Amniotic epithelial cell (primary cell): ENCODE measurements at regions not wholly inside any gene's neighbourhood (a gene's known extent, or its start where the extent isn't known, plus 50 kb on each side); places are given as distances from the start of the nearest gene placed in this dataset.
"Not testable (repeated sequence)": the region's sequence is repeated elsewhere in the genome, so short reads cannot be mapped to it uniquely, and the experiment has no call there.

Experiments
- DNase-seq: peaks from one replicate; pipeline ENCODE4 v3.0.0-alpha.2; 2010; ENCODE audit warnings: low read depth

DNA sequence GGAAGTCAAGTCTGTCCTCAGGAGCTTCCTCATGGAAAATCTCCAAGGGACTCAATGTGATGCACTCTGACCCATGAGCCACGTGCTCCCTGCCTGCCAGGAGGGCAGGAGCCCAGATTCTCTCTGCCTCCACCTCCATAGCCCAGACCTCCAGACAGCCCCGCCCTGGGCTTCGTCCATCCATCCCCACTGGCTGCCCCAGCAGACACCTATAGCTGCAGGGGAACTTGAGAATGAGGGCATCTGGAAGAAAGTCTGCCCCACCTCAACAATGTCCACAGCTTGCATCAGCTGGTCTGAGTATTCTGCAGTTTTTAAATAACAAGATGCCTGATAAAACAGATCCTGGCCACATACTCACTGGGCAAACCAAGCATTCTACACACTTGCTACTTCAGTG lies 418.8 kb upstream of the SMIM21 start:
- no peak for DNase-seq

DNA sequence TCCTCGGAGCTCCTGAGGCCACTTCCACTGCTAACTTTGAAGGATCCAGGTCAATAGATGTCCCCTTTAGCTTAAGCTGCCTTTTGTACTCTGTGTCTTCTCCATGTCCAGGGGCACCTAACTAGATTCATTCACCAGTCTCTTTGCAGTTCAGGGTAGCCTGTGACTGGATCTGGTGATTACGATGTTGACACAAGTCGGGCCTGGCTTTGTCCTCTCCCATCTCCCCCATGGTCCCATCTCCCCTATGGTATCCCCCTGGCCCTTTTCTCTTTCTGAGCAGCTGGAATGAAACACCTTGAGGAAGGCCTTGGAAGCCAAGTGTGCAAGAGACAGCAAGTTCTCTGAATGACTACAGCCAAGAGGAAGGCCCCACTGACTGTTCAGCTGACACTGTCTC lies 417.9 kb upstream of the SMIM21 start:
- no peak for DNase-seq

- DNase-seq = no peak
Measured at GRCh38 chr18:75844146-75844545, 416.6 kb upstream of the SMIM21 start.

DNA sequence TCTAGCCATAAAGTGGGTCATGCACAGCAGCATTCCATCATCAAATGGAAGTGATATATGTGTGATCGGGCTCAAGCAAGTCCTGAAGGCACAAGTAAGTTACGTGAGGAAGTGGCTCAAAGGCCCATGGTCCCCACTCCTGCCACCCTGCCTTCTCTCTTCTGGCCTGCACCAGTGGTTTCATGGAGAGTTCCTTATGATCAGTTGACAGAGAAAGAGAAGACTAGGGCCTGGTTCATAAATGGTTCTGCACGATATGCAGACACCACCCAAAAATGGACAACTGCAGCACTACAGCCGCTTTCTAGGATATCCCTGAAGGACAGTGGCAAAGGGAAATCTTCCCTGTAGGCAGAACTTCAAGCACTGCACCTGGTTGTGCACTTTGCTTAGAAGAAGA lies 412.6 kb upstream of the SMIM21 start:
- DNase-seq = no peak

DNA sequence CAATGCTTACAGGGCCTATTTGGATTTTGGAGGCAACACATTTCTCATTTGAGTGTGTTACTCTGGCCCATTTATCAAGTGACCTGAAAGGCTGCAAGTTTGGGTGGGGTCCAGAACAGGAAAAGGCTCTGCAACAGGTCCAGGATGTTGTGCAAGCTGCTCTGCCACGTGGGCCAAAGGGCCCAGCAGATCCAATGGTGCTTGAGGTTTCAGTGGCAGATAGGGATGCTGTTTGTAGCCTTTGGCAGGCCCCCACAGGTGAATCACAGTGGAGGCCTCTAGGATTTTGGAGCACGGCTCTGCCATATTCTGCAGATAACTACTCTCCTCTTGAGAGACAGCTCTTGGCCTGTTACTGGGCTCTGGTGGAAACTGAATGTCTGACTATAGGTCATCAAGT lies 412.2 kb upstream of the SMIM21 start:
- DNase-seq = not testable (repeated sequence)

DNA sequence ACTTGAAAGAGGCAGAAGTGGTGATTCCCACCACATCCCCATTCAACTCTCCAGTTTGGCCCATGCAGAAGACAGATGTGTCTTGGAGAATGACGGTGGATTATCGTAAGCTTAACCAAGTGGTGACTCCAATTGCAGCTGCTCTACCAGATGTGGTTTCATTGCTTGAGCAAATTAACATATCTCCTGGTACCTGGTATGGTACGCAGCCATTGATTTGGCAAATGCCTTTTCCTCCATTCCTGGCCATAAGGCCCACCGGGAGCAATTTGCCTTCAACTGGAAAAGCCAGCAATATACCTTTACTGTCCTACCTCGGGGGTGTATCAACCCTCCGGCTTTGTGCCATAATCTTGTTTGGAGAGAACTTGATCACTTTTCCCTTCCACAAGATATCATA lies 411.5 kb upstream of the SMIM21 start:
- DNase-seq = no peak

DNA sequence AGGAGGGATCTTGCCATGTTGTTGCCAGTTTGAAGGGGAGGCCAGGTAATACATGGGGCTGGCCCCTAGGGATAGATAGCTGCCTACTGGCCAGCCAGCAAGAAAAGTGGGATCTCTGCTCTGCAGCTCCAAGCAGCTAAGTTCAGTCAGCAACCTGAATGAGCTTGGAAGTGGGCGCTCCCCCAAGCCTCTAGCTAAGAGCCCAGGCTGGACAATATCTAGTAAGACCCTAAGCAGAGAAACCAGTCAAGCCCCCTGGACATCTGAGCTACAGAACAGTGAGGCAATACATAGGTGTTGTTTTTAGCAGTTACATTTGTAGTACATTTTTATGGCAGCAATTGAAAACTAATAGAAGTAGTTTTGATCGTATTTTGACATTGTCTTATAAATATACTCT lies 409.8 kb upstream of the SMIM21 start:
- no peak for DNase-seq

GRCh38 chr18:75836516-75836915 lies 409.0 kb upstream of the SMIM21 start:
- DNase-seq = no peak

DNA sequence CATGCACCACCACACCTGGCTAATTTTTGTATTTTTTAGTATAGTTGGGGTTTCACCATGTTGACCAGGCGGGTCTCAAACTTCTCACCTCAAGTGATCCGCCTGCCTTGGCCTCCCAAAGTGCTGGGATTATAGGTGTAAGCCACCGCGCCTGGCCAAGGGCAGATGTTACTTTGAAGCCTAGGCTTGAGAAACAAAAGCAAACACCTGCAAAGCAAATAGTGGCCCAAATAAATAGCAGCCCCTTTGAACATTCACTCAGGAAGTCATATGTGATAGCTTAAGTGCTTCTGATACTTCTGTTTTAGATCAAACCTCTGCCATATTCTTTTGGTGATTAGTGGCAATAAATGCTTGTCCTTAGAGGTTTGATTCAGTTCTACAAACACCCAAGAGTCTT lies 404.5 kb upstream of the SMIM21 start:
- DNase-seq = no peak

DNA sequence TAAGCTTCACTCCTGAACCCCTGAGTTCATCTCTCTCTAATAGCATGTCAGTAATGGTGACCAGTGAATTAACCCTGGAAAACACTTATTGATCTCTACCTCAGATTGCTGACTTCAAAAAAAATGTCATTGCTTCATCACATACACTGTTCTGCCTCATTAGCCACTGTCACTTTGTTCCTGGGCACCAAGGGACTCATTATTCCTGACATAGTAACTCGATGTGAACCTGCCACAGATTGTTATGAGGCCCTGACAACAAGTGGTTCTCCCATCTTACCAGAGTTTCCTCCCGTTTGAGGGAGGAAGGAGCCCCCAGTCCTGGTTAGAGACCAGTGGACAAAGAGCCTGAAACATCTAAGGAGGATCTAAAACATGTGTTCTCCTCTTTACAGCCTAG lies 403.3 kb upstream of the SMIM21 start:
- DNase-seq = no peak

GRCh38 chr18:75829091-75829490 lies 401.6 kb upstream of the SMIM21 start:
- no peak for DNase-seq

DNA sequence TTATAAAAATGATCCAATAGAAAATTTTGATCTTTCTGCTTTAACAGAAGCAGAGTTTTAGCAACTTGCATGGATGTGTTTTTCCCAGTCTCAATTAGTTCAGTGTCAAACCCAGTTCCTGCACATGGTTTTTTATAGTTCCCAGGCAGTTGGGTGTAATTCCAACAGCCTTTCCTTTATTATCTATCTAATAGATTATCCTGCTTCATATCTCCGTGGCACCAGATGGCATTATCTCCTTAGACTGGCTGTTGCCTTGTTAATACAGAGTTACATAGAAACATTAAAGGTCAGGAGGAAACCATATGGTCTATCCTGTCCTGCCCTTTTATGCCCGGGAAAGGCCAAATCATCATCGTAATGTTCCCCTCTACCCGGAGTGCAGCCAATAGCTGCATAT lies 400.9 kb upstream of the SMIM21 start:
- no peak for DNase-seq

DNA sequence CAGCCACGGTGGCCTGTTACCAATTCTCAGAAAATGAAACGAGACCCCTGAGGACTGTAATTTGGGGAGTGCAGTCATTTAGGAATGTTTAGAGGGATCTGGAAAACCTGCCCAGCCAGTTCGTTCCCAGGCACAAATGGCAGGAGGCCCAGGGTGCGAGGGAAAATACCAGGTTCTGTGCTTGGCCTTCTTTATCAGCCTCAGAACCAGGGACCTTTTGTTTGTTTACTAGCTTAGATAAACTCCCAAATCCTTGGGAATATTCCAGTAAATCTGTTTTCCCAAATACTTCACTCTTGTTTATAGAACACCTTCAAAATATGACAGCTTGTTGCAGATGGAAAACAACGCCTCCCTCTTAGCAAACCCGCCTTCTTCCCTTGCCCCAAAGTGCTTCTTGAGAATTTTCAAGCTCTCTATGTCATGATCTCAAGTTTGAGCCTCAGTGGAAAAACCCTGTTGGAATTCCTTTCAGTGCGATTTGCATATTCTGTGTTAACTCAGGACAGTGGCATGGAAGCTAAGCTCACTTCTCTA lies 400.3 kb upstream of the SMIM21 start:
- no peak for DNase-seq

DNA sequence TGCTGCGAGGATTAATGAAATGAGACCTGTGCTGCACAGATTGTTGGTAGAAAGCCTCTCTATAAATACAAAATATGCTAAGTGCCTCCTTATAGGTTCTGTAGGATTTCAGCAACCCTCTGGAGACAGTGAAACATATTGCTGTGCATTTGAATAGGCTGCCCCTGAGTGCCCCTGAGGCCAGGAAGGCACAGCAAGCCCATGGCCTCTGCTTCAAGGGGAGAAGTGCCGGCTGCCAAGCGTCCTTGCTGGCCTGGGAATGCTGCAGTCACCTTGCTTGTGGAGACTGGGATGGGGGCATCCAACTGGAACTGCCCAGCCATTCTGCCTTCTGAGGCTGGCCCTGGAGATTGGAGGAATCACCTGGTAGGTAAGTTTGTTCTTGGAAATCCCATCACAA lies 397.2 kb upstream of the SMIM21 start:
- DNase-seq = no peak

DNA sequence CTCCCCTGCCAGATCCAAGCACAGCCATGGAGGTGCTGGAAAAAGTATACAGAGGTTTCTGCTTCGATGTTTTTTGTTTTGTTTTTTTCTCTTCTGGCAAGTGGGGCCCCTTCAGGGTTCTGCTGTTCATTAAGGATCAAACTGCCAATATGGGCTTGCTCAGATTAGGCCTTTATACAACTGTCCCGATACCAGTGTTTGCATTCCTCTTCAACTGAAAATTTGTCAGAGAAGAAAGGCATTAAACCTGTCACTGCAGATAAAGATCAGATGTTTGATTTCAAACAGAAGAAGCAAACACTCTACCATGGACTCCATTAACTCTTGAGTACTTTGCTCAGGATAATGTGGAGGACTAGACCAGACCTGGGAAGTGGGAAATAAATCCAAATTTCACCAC lies 396.0 kb upstream of the SMIM21 start:
- no peak for DNase-seq

DNA sequence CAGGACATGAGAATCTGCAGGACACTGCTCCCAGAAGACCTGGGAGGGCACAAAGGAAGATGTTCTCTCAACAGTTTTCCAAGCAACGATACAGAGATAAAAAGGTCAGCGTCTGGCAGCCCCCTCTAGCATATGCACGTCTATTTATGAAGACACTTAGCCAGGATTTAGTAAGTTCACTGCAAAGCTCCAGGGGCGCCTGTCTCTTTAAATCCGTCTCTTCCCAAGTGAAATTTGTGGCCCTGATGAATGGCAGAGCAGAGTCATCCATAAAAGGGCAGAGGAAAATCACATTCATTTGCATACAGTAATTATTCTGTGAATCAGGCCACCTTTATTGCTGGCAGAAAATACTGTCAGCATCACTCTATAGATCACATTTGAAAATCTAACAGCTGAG lies 390.9 kb upstream of the SMIM21 start:
- no peak for DNase-seq

DNA sequence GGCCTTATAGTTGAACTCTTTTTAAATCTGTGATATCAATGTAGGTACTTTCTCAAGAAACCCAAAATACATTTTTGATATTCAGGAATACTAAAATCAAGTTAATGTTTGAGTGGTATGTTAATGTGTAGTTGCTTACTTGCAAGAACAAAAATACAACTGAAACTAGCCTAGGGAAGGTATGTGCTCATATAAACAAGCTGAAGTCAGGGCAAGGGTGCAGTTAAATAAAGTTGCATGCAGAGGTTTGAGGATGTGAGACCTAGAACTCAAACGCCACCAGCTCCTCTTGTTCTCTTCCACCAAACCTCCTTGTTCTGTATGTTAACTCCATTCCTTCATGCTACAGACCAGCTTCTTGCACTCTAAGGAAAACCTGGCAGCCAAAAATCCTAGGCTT lies 388.3 kb upstream of the SMIM21 start:
- no peak for DNase-seq

GRCh38 chr18:75812761-75813160 lies 385.3 kb upstream of the SMIM21 start:
- no peak for DNase-seq

DNA sequence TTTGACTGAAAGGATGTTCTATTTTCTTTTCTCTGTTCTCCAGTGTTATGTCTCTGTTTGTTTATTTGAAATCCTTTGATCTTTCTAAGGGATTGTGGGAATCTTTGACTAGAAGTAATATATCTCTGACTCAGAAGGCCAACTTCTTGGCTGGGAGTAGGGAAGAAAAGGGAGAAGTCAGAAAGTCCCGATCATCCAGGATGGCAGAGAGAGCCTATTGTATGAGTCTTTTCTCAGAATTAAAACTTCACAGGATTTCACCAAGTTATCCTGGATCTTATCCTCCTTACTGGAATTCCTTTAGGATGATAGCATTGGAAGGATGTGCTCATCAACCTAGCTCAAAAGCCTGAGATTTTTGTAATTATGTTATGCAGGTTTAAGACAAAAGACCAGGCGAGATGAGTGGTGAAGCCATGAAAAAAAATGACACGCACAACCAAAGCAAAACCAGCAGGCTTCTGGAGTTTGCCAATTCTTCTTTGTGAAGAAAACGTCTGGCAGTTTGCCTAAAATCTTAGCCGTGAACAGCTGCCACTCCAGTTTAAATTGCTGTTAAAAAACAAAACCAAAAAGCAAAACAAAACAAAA lies 383.6 kb upstream of the SMIM21 start:
- DNase-seq = no peak

GRCh38 chr18:75810516-75810915 lies 383.0 kb upstream of the SMIM21 start:
- no peak for DNase-seq

GRCh38 chr18:75809926-75810255 lies 382.4 kb upstream of the SMIM21 start:
- DNase-seq = no peak

- no peak for DNase-seq
Measured at GRCh38 chr18:75809151-75809925, 381.8 kb upstream of the SMIM21 start.

DNA sequence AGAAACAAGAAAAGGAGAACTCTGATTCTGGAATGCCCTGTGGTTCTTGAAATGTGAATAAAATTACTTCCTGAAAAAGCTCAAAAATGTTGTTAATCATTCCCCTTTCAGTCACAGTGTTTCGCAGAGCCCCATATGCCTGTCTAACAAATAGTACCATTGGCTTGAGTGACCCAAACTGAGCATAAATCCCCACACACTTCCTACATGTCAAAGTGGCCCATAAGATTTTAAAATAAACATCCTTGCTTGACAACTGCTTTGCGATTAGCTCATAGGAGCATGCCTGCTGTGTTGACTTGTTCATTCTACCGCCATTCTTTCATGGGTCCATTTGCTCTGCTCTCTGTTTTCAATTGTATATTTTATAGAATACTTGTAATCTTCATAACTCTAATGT lies 377.8 kb upstream of the SMIM21 start:
- DNase-seq = no peak

DNA sequence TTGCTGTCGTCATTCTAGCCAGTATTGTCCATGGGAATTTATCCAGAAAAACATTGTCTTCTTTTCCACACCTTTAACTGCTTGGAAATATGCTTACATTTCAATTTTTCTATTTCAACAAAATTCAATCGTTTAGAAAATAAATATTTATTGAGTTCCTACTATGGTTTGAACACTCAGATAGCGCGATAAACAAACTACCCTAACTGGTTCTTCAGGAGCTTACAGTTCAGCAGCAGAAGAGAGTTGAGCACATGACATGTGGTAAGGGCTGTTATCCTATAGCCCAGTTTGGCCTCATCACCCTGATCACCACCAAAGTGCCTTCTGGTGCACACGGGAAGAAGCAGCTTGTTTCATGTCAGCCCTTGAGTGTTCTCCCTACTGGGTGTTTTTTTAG lies 375.2 kb upstream of the SMIM21 start:
- no peak for DNase-seq
